Activated naive CD4-positive, alpha-beta T cell treated with anti-CD3 and anti-CD28 coated beads, Interleukin-2, amount 10 ng/mL, durations not matched to agents 7 days and 5 days (primary cell): ENCODE measurements at regions not wholly inside any gene's neighbourhood (a gene's known extent, or its start where the extent isn't known, plus 50 kb on each side); places are given as distances from the start of the nearest gene placed in this dataset.

Source experiments
- CTCF ChIA-PET: fragments of 350-600 bp; sonication (Branson Sonifier 250); formaldehyde crosslinking; loops from one replicate; lab custom pipeline; 2021; ENCODE audit warnings: antibody characterized with exemption; lab: Charles Lee
- DNase-seq: peaks from one replicate; pipeline ENCODE4 v3.0.0-alpha.2; 2020
- H3K27ac Mint-ChIP-seq: one replicate; pipeline ENCODE4 v1.8.0; 2021; ENCODE audit warnings: mild to moderate bottlenecking, moderate library complexity, mixed read lengths
- H3K27me3 Mint-ChIP-seq: one replicate; pipeline ENCODE4 v1.8.0; 2021; ENCODE audit warnings: mild to moderate bottlenecking, mixed read lengths
- H3K36me3 Mint-ChIP-seq: one replicate; pipeline ENCODE4 v1.8.0; 2021; ENCODE audit warnings: mixed read lengths
- H3K4me1 Mint-ChIP-seq: one replicate; pipeline ENCODE4 v1.8.0; 2021; ENCODE audit warnings: mixed read lengths
- H3K4me3 Mint-ChIP-seq: one replicate; pipeline ENCODE4 v1.8.0; 2021; ENCODE audit warnings: mild to moderate bottlenecking, moderate library complexity, mixed read lengths
- H3K9me3 Mint-ChIP-seq: one replicate; pipeline ENCODE4 v1.8.0; 2021; ENCODE audit warnings: mixed read lengths

GRCh38 chrX:19280636-19281035 lies 63.1 kb upstream of the PDHA1 start:
- Mint-ChIP-seq H3K36me3 (no peaks in the 10 kb centered on the region), H3K4me1 (no peaks in the 10 kb centered on the region), H3K27me3 (no peaks in the 10 kb centered on the region), H3K9me3 (no peaks in the 10 kb centered on the region), H3K27ac (no peak overlapping the region), H3K4me3 (no peak overlapping the region)
- no peak for DNase-seq
- CTCF ChIA-PET = interaction anchor here (0.6 kb wide), 1 partner anchor 358 kb away, joined by 3 read pairs; no protein-coding TSS in a partner anchor

GRCh38 chrX:19281256-19281655 lies 62.5 kb upstream of the PDHA1 start:
- H3K36me3 Mint-ChIP-seq = no peaks in the 10 kb centered on the region
- H3K27ac Mint-ChIP-seq = no peak overlapping the region
- H3K4me1 Mint-ChIP-seq = no peaks in the 10 kb centered on the region
- no peaks in the 10 kb centered on the region for H3K9me3 Mint-ChIP-seq
- H3K27me3 Mint-ChIP-seq = no peaks in the 10 kb centered on the region
- DNase-seq = no peak
- CTCF ChIA-PET = interaction anchor here (0.6 kb wide), 1 partner anchor 359 kb away, joined by 3 read pairs; no protein-coding TSS in a partner anchor
- H3K4me3 Mint-ChIP-seq = no peak overlapping the region

- Mint-ChIP-seq H3K36me3 (no peaks in the 10 kb centered on the region), H3K4me1 (no peaks in the 10 kb centered on the region), H3K27me3 (no peaks in the 10 kb centered on the region), H3K27ac (no peak overlapping the region), H3K9me3 (no peaks in the 10 kb centered on the region), H3K4me3 (no peak overlapping the region)
- no peak for DNase-seq
- CTCF ChIA-PET = no interaction called here
Observed at GRCh38 chrX:19283597-19284339, 60.0 kb upstream of the PDHA1 start.

GRCh38 chrX:19285857-19286256 lies 57.9 kb upstream of the PDHA1 start:
- CTCF ChIA-PET = no interaction called here
- no peaks in the 10 kb centered on the region for H3K27me3 Mint-ChIP-seq
- no peak overlapping the region for H3K4me3 Mint-ChIP-seq
- no peaks in the 10 kb centered on the region for H3K4me1 Mint-ChIP-seq
- no peak overlapping the region for H3K27ac Mint-ChIP-seq
- no peaks in the 10 kb centered on the region for H3K36me3 Mint-ChIP-seq
- H3K9me3 Mint-ChIP-seq = no peaks in the 10 kb centered on the region
- no peak for DNase-seq

- DNase-seq = no peak
- CTCF ChIA-PET = no interaction called here
Observed at GRCh38 chrX:19291086-19291485, 52.6 kb upstream of the PDHA1 start.

GRCh38 chrX:19293606-19294325 lies 50.0 kb upstream of the PDHA1 start:
- CTCF ChIA-PET = no interaction called here
- no peak for DNase-seq
- Mint-ChIP-seq H3K9me3 (no peaks in the 10 kb centered on the region), H3K27ac (no peak overlapping the region), H3K4me3 (no peak overlapping the region), H3K27me3 (no peaks in the 10 kb centered on the region), H3K4me1 (no peaks in the 10 kb centered on the region), H3K36me3 (no peaks in the 10 kb centered on the region)

More at GRCh38 chrX:19291086-19291485, 52.6 kb upstream of the PDHA1 start:
- H3K27ac Mint-ChIP-seq = no peak overlapping the region
- no peaks in the 10 kb centered on the region for H3K4me1 Mint-ChIP-seq
- no peaks in the 10 kb centered on the region for H3K36me3 Mint-ChIP-seq
- H3K27me3 Mint-ChIP-seq = no peaks in the 10 kb centered on the region
- H3K4me3 Mint-ChIP-seq = no peak overlapping the region
- H3K9me3 Mint-ChIP-seq = no peaks in the 10 kb centered on the region
